Activated B cell treated with CpG ODN at 0.5 μM for 24 hours (primary cell): ENCODE measurements at regions not wholly inside any gene's neighbourhood (a gene's known extent, or its start where the extent isn't known, plus 50 kb on each side); places are given as distances from the start of the nearest gene placed in this dataset.

ENCODE experiments used
- ATAC-seq: fragments of 200-7000 bp; cut with Tn5 transposase; one replicate; pipeline ENCODE4 v1.10.0; 2021; ENCODE audit warnings: low read depth, mild to moderate bottlenecking, moderate library complexity
- CTCF ChIA-PET: fragments of 350-600 bp; sonication (Branson Sonifier 250); formaldehyde crosslinking; loops from one replicate; lab custom pipeline; 2021; ENCODE audit warnings: antibody characterized with exemption; lab: Charles Lee
- POLR2A ChIA-PET: fragments of 350-600 bp; sonication (Branson Sonifier 250); formaldehyde crosslinking; loops from one replicate; lab custom pipeline; 2021; ENCODE audit warnings: antibody characterized with exemption; lab: Charles Lee
- DNase-seq: peaks from one replicate; pipeline ENCODE4 v3.0.0; 2022
- H3K27ac Mint-ChIP-seq: one replicate; pipeline ENCODE4 v1.8.0; 2020; ENCODE audit warnings: mixed read lengths
- H3K27me3 Mint-ChIP-seq: one replicate; pipeline ENCODE4 v1.8.0; 2021; ENCODE audit warnings: mixed read lengths
- H3K36me3 Mint-ChIP-seq: one replicate; pipeline ENCODE4 v1.8.0; 2021; ENCODE audit warnings: low read depth, mixed read lengths
- H3K4me1 Mint-ChIP-seq: one replicate; pipeline ENCODE4 v1.8.0; 2021; ENCODE audit warnings: mixed read lengths
- H3K4me3 Mint-ChIP-seq: one replicate; pipeline ENCODE4 v1.8.0; 2020; ENCODE audit warnings: mild to moderate bottlenecking, mixed read lengths
- H3K9me3 Mint-ChIP-seq: one replicate; pipeline ENCODE4 v1.8.0; 2020; ENCODE audit warnings: mixed read lengths
- CTCF ChIP-seq: fragments of 200-600 bp; IDR thresholded peaks from one replicate; pipeline ENCODE4 v1.8.0; 2022; ENCODE audit warnings: antibody characterized with exemption, mild to moderate bottlenecking
- intact Hi-C: fragments of 100-400 bp; cut with micrococcal nuclease; formaldehyde crosslinking; loops from one replicate; pipeline ENCODE4 v1.15.1; 2024

- ChIA-PET POLR2A (no interaction called here), CTCF (no interaction called here)
- Mint-ChIP-seq H3K4me1 (no peaks in the 10 kb centered on the region), H3K36me3 (no peaks in the 10 kb centered on the region), H3K9me3 (peaks cover 2% of the 10 kb centered on the region), H3K27ac (no peak overlapping the region), H3K27me3 (no peaks in the 10 kb centered on the region), H3K4me3 (no peak overlapping the region)
- no peak for TF ChIP-seq CTCF
- ATAC-seq (no peak), DNase-seq (no peak)
- intact Hi-C loops: no loop called here
These were observed 343.1 kb downstream of the WDR72 start for GRCh38 chr15:53416219-53416940.

GRCh38 chr15:53414167-53414566, 345.3 kb downstream of the WDR72 start:
- H3K27ac Mint-ChIP-seq: no peak overlapping the region
- DNase-seq: no peak
- ChIA-PET POLR2A (no interaction called here), CTCF (no interaction called here)
- no peaks in the 10 kb centered on the region for H3K36me3 Mint-ChIP-seq
- ATAC-seq: no peak
- intact Hi-C loops: no loop called here
- no peaks in the 10 kb centered on the region for H3K27me3 Mint-ChIP-seq
- no peak for TF ChIP-seq CTCF
- H3K9me3 Mint-ChIP-seq: peaks cover 2% of the 10 kb centered on the region
- H3K4me1 Mint-ChIP-seq: no peaks in the 10 kb centered on the region
- H3K4me3 Mint-ChIP-seq: no peak overlapping the region

- Mint-ChIP-seq H3K36me3 (no peaks in the 10 kb centered on the region), H3K4me3 (no peak overlapping the region), H3K4me1 (no peaks in the 10 kb centered on the region), H3K9me3 (peaks cover 2% of the 10 kb centered on the region), H3K27ac (no peak overlapping the region), H3K27me3 (no peaks in the 10 kb centered on the region)
- intact Hi-C loops: no loop called here
- ChIA-PET CTCF (no interaction called here), POLR2A (no interaction called here)
- DNase-seq (no peak), ATAC-seq (no peak)
- TF ChIP-seq CTCF: no peak
These were observed 346.9 kb downstream of the WDR72 start for GRCh38 chr15:53412542-53412941.

GRCh38 chr15:53404930-53405493, 354.5 kb downstream of the WDR72 start:
- H3K27ac Mint-ChIP-seq: no peak overlapping the region
- no peak for DNase-seq
- H3K4me3 Mint-ChIP-seq: no peak overlapping the region
- H3K9me3 Mint-ChIP-seq: no peaks in the 10 kb centered on the region
- ChIA-PET POLR2A (no interaction called here), CTCF (no interaction called here)
- H3K36me3 Mint-ChIP-seq: no peaks in the 10 kb centered on the region
- intact Hi-C loops: no loop called here
- no peak for TF ChIP-seq CTCF
- no peak for ATAC-seq
- no peaks in the 10 kb centered on the region for H3K4me1 Mint-ChIP-seq
- H3K27me3 Mint-ChIP-seq: no peaks in the 10 kb centered on the region

GRCh38 chr15:53401503-53401902, 358.0 kb downstream of the WDR72 start:
- no peak for DNase-seq
- POLR2A ChIA-PET: no interaction called here
- Mint-ChIP-seq H3K4me3 (no peak overlapping the region), H3K27me3 (no peaks in the 10 kb centered on the region), H3K4me1 (no peaks in the 10 kb centered on the region), H3K9me3 (no peaks in the 10 kb centered on the region), H3K36me3 (no peaks in the 10 kb centered on the region), H3K27ac (no peak overlapping the region)
- ATAC-seq: no peak
- intact Hi-C loops: no loop called here
- CTCF ChIA-PET: no interaction called here
- no peak for TF ChIP-seq CTCF
